HG03175 (cell line): ENCODE measurements at regions not wholly inside any gene's neighbourhood (a gene's known extent, or its start where the extent isn't known, plus 50 kb on each side); places are given as distances from the start of the nearest gene placed in this dataset.

Source experiments
- ATAC-seq: cut with Tn5 transposase; IDR thresholded peaks from one replicate; pipeline ENCODE4 v1.9.1; 2021; ENCODE audit warnings: mild to moderate bottlenecking, moderate library complexity; ENCODE audit not compliant: unreplicated experiment

GRCh38 chr17:55829995-55830612 is 79.3 kb downstream of the PCTP start:
- ATAC-seq = no peak

GRCh38 chr17:55830699-55831471 is 80.0 kb downstream of the PCTP start:
- no peak for ATAC-seq

GRCh38 chr17:55833306-55833705 is 82.5 kb downstream of the PCTP start:
- ATAC-seq = no peak

- ATAC-seq = no peak
Observed at GRCh38 chr17:55842405-55843158, 91.7 kb downstream of the PCTP start.

- ATAC-seq = no peak
Observed at GRCh38 chr17:55843785-55844184, 92.9 kb downstream of the PCTP start.

GRCh38 chr17:55845385-55845784 is 94.5 kb downstream of the PCTP start:
- ATAC-seq = no peak

GRCh38 chr17:55846745-55847144 is 95.9 kb downstream of the PCTP start:
- ATAC-seq = no peak

- ATAC-seq = no peak
Observed at GRCh38 chr17:55852734-55853133, 101.9 kb downstream of the PCTP start.

- no peak for ATAC-seq
Observed at GRCh38 chr17:55859301-55859795, 108.5 kb downstream of the PCTP start.

- no peak for ATAC-seq
Observed at GRCh38 chr17:55865072-55865762, 114.4 kb downstream of the PCTP start.

- no peak for ATAC-seq
Observed at GRCh38 chr17:55870044-55870443, 119.2 kb downstream of the PCTP start.

GRCh38 chr17:55872374-55872773 is 121.5 kb downstream of the PCTP start:
- ATAC-seq = no peak

- ATAC-seq = no peak
Observed at GRCh38 chr17:55873017-55873758, 122.3 kb downstream of the PCTP start.

- no peak for ATAC-seq
Observed at GRCh38 chr17:55883149-55883548, 132.3 kb downstream of the PCTP start.

GRCh38 chr17:55887531-55887930 is 136.7 kb downstream of the PCTP start:
- no peak for ATAC-seq

GRCh38 chr17:55889271-55889670 is 138.4 kb downstream of the PCTP start:
- no peak for ATAC-seq

- no peak for ATAC-seq
Observed at GRCh38 chr17:55895112-55895759, 144.4 kb downstream of the PCTP start.

GRCh38 chr17:55897301-55897700 is 146.4 kb downstream of the PCTP start:
- ATAC-seq = no peak

- no peak for ATAC-seq
Observed at GRCh38 chr17:55898195-55898594, 147.3 kb downstream of the PCTP start.

GRCh38 chr17:55900188-55900587 is 149.3 kb downstream of the PCTP start:
- ATAC-seq = no peak
